Smooth muscle cell (in vitro differentiated cells): ENCODE measurements at regions not wholly inside any gene's neighbourhood (a gene's known extent, or its start where the extent isn't known, plus 50 kb on each side); places are given as distances from the start of the nearest gene placed in this dataset.

Experiments
- DNase-seq: peaks from one replicate; lab custom pipeline; 2025; ENCODE audit not compliant: unreplicated experiment; lab: John Stamatoyannopoulos, UW
- H2AFZ ChIP-seq: fragments of 200-600 bp; sonication (generic); 2 replicates; pipeline ENCODE4 v1.6.0; 2016; ENCODE audit warnings: antibody characterized with exemption, low read depth, mild to moderate bottlenecking
- H3F3A ChIP-seq: fragments of 200-600 bp; sonication (generic); 2 replicates; pipeline ENCODE4 v1.6.0; 2017; ENCODE audit warnings: antibody characterized with exemption, low read depth
- H3K27ac ChIP-seq: fragments of 200-600 bp; sonication (generic); 2 replicates; pipeline ENCODE4 v1.5.1; 2016; ENCODE audit warnings: low read depth, mild to moderate bottlenecking
- H3K27me3 ChIP-seq: fragments of 200-600 bp; sonication (generic); 2 replicates; pipeline ENCODE4 v1.6.1; 2016; ENCODE audit warnings: low read depth, mild to moderate bottlenecking
- H3K36me3 ChIP-seq: fragments of 200-600 bp; sonication (generic); 2 replicates; pipeline ENCODE4 v1.5.1; 2016; ENCODE audit warnings: low read depth
- H3K4me1 ChIP-seq: fragments of 200-600 bp; sonication (generic); 2 replicates; pipeline ENCODE4 v1.5.1; 2016; ENCODE audit warnings: low read depth
- H3K4me2 ChIP-seq: fragments of 200-600 bp; sonication (generic); 2 replicates; pipeline ENCODE4 v1.6.0; 2016; ENCODE audit warnings: mild to moderate bottlenecking
- H3K4me3 ChIP-seq: fragments of 200-600 bp; sonication (generic); 2 replicates; pipeline ENCODE4 v1.5.1; 2016; ENCODE audit warnings: mild to moderate bottlenecking
- H3K79me2 ChIP-seq: fragments of 200-600 bp; sonication (generic); 2 replicates; pipeline ENCODE4 v1.6.0; 2016; ENCODE audit warnings: low read depth, mild to moderate bottlenecking
- H3K9ac ChIP-seq: fragments of 200-600 bp; sonication (generic); 2 replicates; pipeline ENCODE4 v1.6.0; 2016; ENCODE audit warnings: low read depth
- H3K9me3 ChIP-seq: fragments of 200-600 bp; sonication (generic); replicated peaks from 2 replicates; pipeline ENCODE4 v1.5.1; 2016; ENCODE audit warnings: low read depth
- H4K20me1 ChIP-seq: fragments of 200-600 bp; sonication (generic); 2 replicates; pipeline ENCODE4 v1.6.0; 2016; ENCODE audit warnings: low read depth
- CTCF ChIP-seq: fragments of 200-600 bp; sonication (generic); IDR thresholded peaks from 2 replicates; pipeline ENCODE4 v1.5.1; 2017; ENCODE audit warnings: borderline replicate concordance, mild to moderate bottlenecking, antibody characterized with exemption; ENCODE audit not compliant: insufficient read depth, poor library complexity, severe bottlenecking
- WGBS: methylation state at CpG from one replicate; pipeline ENCODE4 v1.1.7; 2016; ENCODE audit warnings: low lambda C conversion rate; 5-methylcytosine and 5-hydroxymethylcytosine counted together

- H3K9me3 ChIP-seq: no peaks in the 10 kb centered on the region
- H3K4me1 ChIP-seq: no peaks in the 10 kb centered on the region
- H3K4me3 ChIP-seq: no peak overlapping the region
- no peaks in the 10 kb centered on the region for H3K27me3 ChIP-seq
- H4K20me1 ChIP-seq: no peaks in the 10 kb centered on the region
- H3K9ac ChIP-seq: no peak overlapping the region
- no peaks in the 10 kb centered on the region for H3F3A ChIP-seq
- no peaks in the 10 kb centered on the region for H3K36me3 ChIP-seq
- H2AFZ ChIP-seq: no peak overlapping the region
- H3K79me2 ChIP-seq: no peaks in the 10 kb centered on the region
- no peak overlapping the region for H3K27ac ChIP-seq
- no peak for DNase-seq
- WGBS: 78% methylated on average over 1 of the region's 1 CpG
- no peak overlapping the region for H3K4me2 ChIP-seq
- TF ChIP-seq CTCF: no peak
Measured at GRCh38 chr9:561427-561826, 280.1 kb upstream of the DMRT1 start.

GRCh38 chr9:563200-563599 is 278.3 kb upstream of the DMRT1 start:
- Histone ChIP-seq H3K4me2 (no peak overlapping the region), H3K9me3 (no peaks in the 10 kb centered on the region), H3F3A (no peaks in the 10 kb centered on the region), H3K4me3 (no peak overlapping the region), H3K27ac (no peak overlapping the region), H3K9ac (no peak overlapping the region), H3K27me3 (no peaks in the 10 kb centered on the region), H3K79me2 (no peaks in the 10 kb centered on the region), H3K4me1 (no peaks in the 10 kb centered on the region), H3K36me3 (no peaks in the 10 kb centered on the region), H4K20me1 (no peaks in the 10 kb centered on the region), H2AFZ (no peak overlapping the region)
- no peak for DNase-seq
- TF ChIP-seq CTCF: no peak
- WGBS: 93% methylated on average over 1 of the region's 1 CpG

GRCh38 chr9:565528-565927 is 276.0 kb upstream of the DMRT1 start:
- Histone ChIP-seq H3K4me3 (no peak overlapping the region), H3K9me3 (no peaks in the 10 kb centered on the region), H3K9ac (no peak overlapping the region), H2AFZ (no peak overlapping the region), H3K4me1 (no peaks in the 10 kb centered on the region), H3K79me2 (no peaks in the 10 kb centered on the region), H3K36me3 (no peaks in the 10 kb centered on the region), H3K27ac (no peak overlapping the region), H3K27me3 (no peaks in the 10 kb centered on the region), H4K20me1 (no peaks in the 10 kb centered on the region), H3K4me2 (no peak overlapping the region), H3F3A (no peaks in the 10 kb centered on the region)
- TF ChIP-seq CTCF: no peak
- no peak for DNase-seq
- WGBS: 94% methylated on average over 6 of the region's 6 CpGs

GRCh38 chr9:567128-567746 is 274.3 kb upstream of the DMRT1 start:
- H3K4me2 ChIP-seq: no peak overlapping the region
- H3K27ac ChIP-seq: no peak overlapping the region
- H3K4me3 ChIP-seq: no peak overlapping the region
- H3K9me3 ChIP-seq: no peaks in the 10 kb centered on the region
- WGBS: 93% methylated on average over 4 of the region's 4 CpGs
- no peak for DNase-seq
- H3K27me3 ChIP-seq: no peaks in the 10 kb centered on the region
- no peak for TF ChIP-seq CTCF
- H3K9ac ChIP-seq: no peak overlapping the region
- H4K20me1 ChIP-seq: no peaks in the 10 kb centered on the region
- no peaks in the 10 kb centered on the region for H3F3A ChIP-seq
- H2AFZ ChIP-seq: no peak overlapping the region
- H3K36me3 ChIP-seq: no peaks in the 10 kb centered on the region
- no peaks in the 10 kb centered on the region for H3K79me2 ChIP-seq
- no peaks in the 10 kb centered on the region for H3K4me1 ChIP-seq
